T-helper 2 cell treated with Interferon-gamma antibody and Interleukin-4, amounts not matched to agents 100 ng/mL and 5 ng/mL, for 36 hours (primary cell): ENCODE measurements at regions not wholly inside any gene's neighbourhood (a gene's known extent, or its start where the extent isn't known, plus 50 kb on each side); places are given as distances from the start of the nearest gene placed in this dataset.

Source experiments
- intact Hi-C: fragments of 100-400 bp; cut with micrococcal nuclease; formaldehyde crosslinking; loops from one replicate; pipeline ENCODE4 v1.15.1; 2023

- intact Hi-C loops, result no loop called here
Observed at GRCh38 chr3:168472783-168473182, 377.1 kb upstream of the GOLIM4 start.

- intact Hi-C loops, result no loop called here
Observed at GRCh38 chr3:168470380-168470779, 374.7 kb upstream of the GOLIM4 start.

GRCh38 chr3:168469436-168469835, 373.7 kb upstream of the GOLIM4 start:
- intact Hi-C loops, result loop anchor here (5.0 kb wide), 1 partner anchor 257 kb away; no protein-coding TSS in a partner anchor

- intact Hi-C loops, result loop anchor here (5.0 kb wide), 1 partner anchor 255 kb away; no protein-coding TSS in a partner anchor
Observed at GRCh38 chr3:168467115-168467714, 371.5 kb upstream of the GOLIM4 start.

- intact Hi-C loops, result no loop called here
Observed at GRCh38 chr3:168461793-168462192, 366.1 kb upstream of the GOLIM4 start.

- intact Hi-C loops, result no loop called here
Observed at GRCh38 chr3:168459226-168459784, 363.6 kb upstream of the GOLIM4 start.

- intact Hi-C loops, result no loop called here
Observed at GRCh38 chr3:168457954-168458539, 362.3 kb upstream of the GOLIM4 start.

- intact Hi-C loops, result no loop called here
Observed at GRCh38 chr3:168455814-168456213, 360.1 kb upstream of the GOLIM4 start.

GRCh38 chr3:168453623-168454022, 357.9 kb upstream of the GOLIM4 start:
- intact Hi-C loops, result no loop called here

- intact Hi-C loops, result no loop called here
Observed at GRCh38 chr3:168443965-168444364, 348.2 kb upstream of the GOLIM4 start.

GRCh38 chr3:168442502-168442901, 346.8 kb upstream of the GOLIM4 start:
- intact Hi-C loops, result no loop called here

- intact Hi-C loops, result no loop called here
Observed at GRCh38 chr3:168436245-168436724, 340.6 kb upstream of the GOLIM4 start.

- intact Hi-C loops, result no loop called here
Observed at GRCh38 chr3:168431491-168431890, 335.8 kb upstream of the GOLIM4 start.

GRCh38 chr3:168427835-168428475, 332.2 kb upstream of the GOLIM4 start:
- intact Hi-C loops, result no loop called here

- intact Hi-C loops, result no loop called here
Observed at GRCh38 chr3:168427156-168427555, 331.4 kb upstream of the GOLIM4 start.

GRCh38 chr3:168425936-168426595, 330.3 kb upstream of the GOLIM4 start:
- intact Hi-C loops, result no loop called here

GRCh38 chr3:168424059-168424734, 328.5 kb upstream of the GOLIM4 start:
- intact Hi-C loops, result no loop called here

GRCh38 chr3:168422843-168423242, 327.1 kb upstream of the GOLIM4 start:
- intact Hi-C loops, result no loop called here

GRCh38 chr3:168419091-168419490, 323.4 kb upstream of the GOLIM4 start:
- intact Hi-C loops, result no loop called here

- intact Hi-C loops, result no loop called here
Observed at GRCh38 chr3:168417016-168417415, 321.3 kb upstream of the GOLIM4 start.

GRCh38 chr3:168416446-168416845, 320.7 kb upstream of the GOLIM4 start:
- intact Hi-C loops, result no loop called here
